Heart right ventricle (tissue), 16 donors: ENCODE measurements at regions not wholly inside any gene's neighbourhood (a gene's known extent, or its start where the extent isn't known, plus 50 kb on each side); places are given as distances from the start of the nearest gene placed in this dataset.

Source experiments
- ATAC-seq, 8 donors: fragments of 200-7000 bp; cut with Tn5 transposase; one replicate each; pipeline ENCODE4 v1.9.1; 2020; ENCODE audit warnings: mild to moderate bottlenecking in 8 of 8, moderate library complexity in 8 of 8, moderate number of reproducible peaks in 1 of 8
- DNase-seq, 2 donors: peaks; one replicate each; pipeline ENCODE4 v3.0.0-alpha.2; 2020
- H3K27ac ChIP-seq, 10 donors: fragments of 200-600 bp; sonication (generic) in 2 of 10; one replicate each; pipeline versions ENCODE4 v1.5.0 to v1.8.0; 2020 to 2022; ENCODE audit warnings: mild to moderate bottlenecking in 3 of 10
- H3K27me3 ChIP-seq, 7 donors: fragments of 200-600 bp; one replicate each; pipeline ENCODE4 v1.8.0; 2021 to 2022; ENCODE audit warnings: mild to moderate bottlenecking in 2 of 7
- H3K36me3 ChIP-seq, 9 donors: fragments of 200-600 bp; sonication (generic) in 1 of 9; one replicate each; pipeline versions ENCODE4 v1.5.0 to v1.8.0; 2020 to 2022; ENCODE audit warnings: mild to moderate bottlenecking in 2 of 9
- H3K4me1 ChIP-seq, 9 donors: fragments of 200-600 bp; sonication (generic) in 1 of 9; one replicate each; pipeline versions ENCODE4 v1.5.0 to v1.8.0; 2020 to 2022; ENCODE audit warnings: mild to moderate bottlenecking in 4 of 9
- H3K4me3 ChIP-seq, 10 donors: fragments of 200-600 bp; sonication (generic) in 2 of 10; one replicate each; pipeline versions ENCODE4 v1.5.0 to v1.8.0; 2020 to 2022; ENCODE audit warnings: mild to moderate bottlenecking in 7 of 10, moderate library complexity in 2 of 10
- H3K9me3 ChIP-seq, 11 donors: fragments of 200-600 bp in 10 of 11; sonication (generic) in 2 of 11; one replicate each; pipeline versions ENCODE4 v1.5.0 to v1.8.0; 2013 to 2022; ENCODE audit warnings: mild to moderate bottlenecking in 2 of 11, control low read depth in 1 of 11, moderate library complexity in 1 of 11
- CTCF ChIP-seq, 9 donors: fragments of 200-600 bp; sonication (generic) in 2 of 9; IDR thresholded peaks; one replicate each; pipeline versions ENCODE4 v1.5.0 to v1.8.0; 2021 to 2022; ENCODE audit warnings: antibody characterized with exemption in 9 of 9, mild to moderate bottlenecking in 5 of 9, moderate library complexity in 1 of 9
- WGBS, 2 donors: extraction: QIAGEN DNeasy Blood & Tissue Kit; methylation state at CpG; one replicate each; pipeline ENCODE4 v1.1.7; 2013; ENCODE audit warnings: inconsistent platforms in 1 of 2; 5-methylcytosine and 5-hydroxymethylcytosine counted together
- intact Hi-C, 10 donors: fragments of 100-400 bp; cut with DNase I; formaldehyde crosslinking; loops; one replicate each; pipeline versions ENCODE4 v1.11.1 to v1.14.2; 2022
- donor health status: Arrhythmogenic right ventricular cardiomyopathy.
- donor health status: ischemic (EF 13 %, LVEDD 7.1; RV severe dilation, severe dysfunction).
- donor health status: healthy with polysubstance abuse.
- donor health status: DM: no; HTN: yes; CAD: no.
- donor health status: DM: no; HTN: no; CAD: no.
- donor health status: ischemic (EF 25% LVEDD 6.9; RV normal size, moderate dysfunction).
- donor health status: ischemic (EF 25% LVEDD 5.7; RV mildly dilated, moderate dysfunction).
- donor health status: healthy.
- donor health status: DM: yes; HTN: yes; CAD: no.
- donor health status: Ischemic cardiomyopathy.
- donor health status: ischemic (EF 35%, LVEDD 5.7; RV mildly dilated, moderate dysfunction).
- donor health status: nonischemic (EF 11% LVEDD 7.7; RV severe dilation, severe dysfunction).
- donor health status: DM: yes; HTN: yes; CAD: no.
- donor health status: PGD.
- donor health status: ischemic (EF 29% LVEDD 5.4; RV normal size, mild dysfunction).
- donor health status: nonischemic (EF 23%, LVEDD 6.1; RV moderate dilation, normal function).

GRCh38 chrX:84611843-84612636, 109.8 kb upstream of the HDX start:
- ATAC-seq (no peak), DNase-seq (no peak)
- no peaks in the 10 kb centered on the region for H3K4me1 ChIP-seq
- no peak overlapping the region for H3K4me3 ChIP-seq
- TF ChIP-seq CTCF (IDR thresholded peaks at IDR 0.05) = no peak
- peaks cover 0 to under 1% (median 0%) of the 10 kb centered on the region in 11 donors for H3K9me3 ChIP-seq
- intact Hi-C loops = no loop called here
- 71 to 80% methylated on average over 3 of the region's 3 CpGs for WGBS, 2 donors
- H3K36me3 ChIP-seq = no peaks in the 10 kb centered on the region
- H3K27ac ChIP-seq = no peak overlapping the region
- peaks cover 0 to 5% (median 0%) of the 10 kb centered on the region in 7 donors for H3K27me3 ChIP-seq

GRCh38 chrX:84634201-84634782, 132.0 kb upstream of the HDX start:
- Histone ChIP-seq H3K4me1 (no peaks in the 10 kb centered on the region), H3K9me3 (peaks cover 0 to 6% (median 0%) of the 10 kb centered on the region in 11 donors), H3K36me3 (no peaks in the 10 kb centered on the region), H3K27me3 (peaks cover 0 to 4% (median 0%) of the 10 kb centered on the region in 7 donors), H3K27ac (no peak overlapping the region), H3K4me3 (no peak overlapping the region)
- intact Hi-C loops = no loop called here
- ATAC-seq (no peak), DNase-seq (no peak)
- TF ChIP-seq CTCF (IDR thresholded peaks at IDR 0.05) = no peak
- WGBS, 2 donors = 76 to 82% methylated on average over 3 of the region's 3 CpGs

- H3K9me3 ChIP-seq = no peaks in the 10 kb centered on the region
- no peak for ATAC-seq
- H3K4me1 ChIP-seq = no peaks in the 10 kb centered on the region
- WGBS, 2 donors = 79 to 84% methylated on average over 2 of the region's 2 CpGs
- TF ChIP-seq CTCF (IDR thresholded peaks at IDR 0.05) = no peak
- intact Hi-C loops = no loop called here
- no peaks in the 10 kb centered on the region for H3K36me3 ChIP-seq
- no peaks in the 10 kb centered on the region for H3K27me3 ChIP-seq
- DNase-seq = no peak
- no peak overlapping the region for H3K4me3 ChIP-seq
- H3K27ac ChIP-seq = no peak overlapping the region
These were observed 163.8 kb upstream of the HDX start for GRCh38 chrX:84666086-84666485.

- H3K36me3 ChIP-seq = no peaks in the 10 kb centered on the region
- H3K4me3 ChIP-seq = no peak overlapping the region
- TF ChIP-seq CTCF (IDR thresholded peaks at IDR 0.05) = no peak
- H3K27me3 ChIP-seq = no peaks in the 10 kb centered on the region
- H3K9me3 ChIP-seq = no peaks in the 10 kb centered on the region
- WGBS, 2 donors = 68 to 75% methylated on average over 1 of the region's 1 CpG
- ATAC-seq (no peak), DNase-seq (no peak)
- intact Hi-C loops = no loop called here
- H3K27ac ChIP-seq = no peak overlapping the region
- no peaks in the 10 kb centered on the region for H3K4me1 ChIP-seq
These were observed 188.0 kb upstream of the HDX start for GRCh38 chrX:84690228-84690627.
